ENCODE measurements at regions not wholly inside any gene's neighbourhood (a gene's known extent, or its start where the extent isn't known, plus 50 kb on each side); places are given as distances from the start of the nearest gene placed in this dataset.
"Not testable (repeated sequence)": the region's sequence is repeated elsewhere in the genome, so short reads cannot be mapped to it uniquely, and the experiment has no call there.

- DNase-seq, result no peak
These were observed 338.3 kb downstream of the OTUD1 start for GRCh38 chr10:23777153-23777552.

- no peak for DNase-seq
These were observed 340.4 kb downstream of the OTUD1 start for GRCh38 chr10:23779301-23779700.

- no peak for DNase-seq
These were observed 341.5 kb downstream of the OTUD1 start for GRCh38 chr10:23780331-23780730.

GRCh38 chr10:23786594-23786993 lies 347.7 kb downstream of the OTUD1 start:
- no peak for DNase-seq

- DNase-seq, result no peak
These were observed 354.7 kb downstream of the OTUD1 start for GRCh38 chr10:23793577-23793976.

GRCh38 chr10:23797452-23797851 lies 358.6 kb downstream of the OTUD1 start:
- not testable (repeated sequence) for DNase-seq

- DNase-seq, result no peak
These were observed 365.2 kb downstream of the OTUD1 start for GRCh38 chr10:23804125-23804524.

- no peak for DNase-seq
These were observed 374.8 kb downstream of the OTUD1 start for GRCh38 chr10:23813687-23814086.

- DNase-seq, result no peak
These were observed 379.6 kb downstream of the OTUD1 start for GRCh38 chr10:23818484-23818883.

GRCh38 chr10:23820792-23821191 lies 381.9 kb downstream of the OTUD1 start:
- DNase-seq, result no peak

GRCh38 chr10:23824822-23825221 lies 384.1 kb upstream of the KIAA1217 start:
- no peak for DNase-seq

GRCh38 chr10:23826421-23826820 lies 382.5 kb upstream of the KIAA1217 start:
- no peak for DNase-seq

GRCh38 chr10:23829556-23829955 lies 379.4 kb upstream of the KIAA1217 start:
- DNase-seq, result no peak

- DNase-seq, result no peak
These were observed 374.8 kb upstream of the KIAA1217 start for GRCh38 chr10:23834091-23834490.

GRCh38 chr10:23850631-23851030 lies 358.3 kb upstream of the KIAA1217 start:
- no peak for DNase-seq

- no peak for DNase-seq
These were observed 349.3 kb upstream of the KIAA1217 start for GRCh38 chr10:23859598-23859997.

GRCh38 chr10:23864631-23865147 lies 344.2 kb upstream of the KIAA1217 start:
- DNase-seq, result no peak

GRCh38 chr10:23866985-23867384 lies 342.0 kb upstream of the KIAA1217 start:
- DNase-seq, result not testable (repeated sequence)

GRCh38 chr10:23868121-23868520 lies 340.8 kb upstream of the KIAA1217 start:
- no peak for DNase-seq

GRCh38 chr10:23869548-23869947 lies 339.4 kb upstream of the KIAA1217 start:
- DNase-seq, result no peak

- DNase-seq, result no peak
These were observed 338.9 kb upstream of the KIAA1217 start for GRCh38 chr10:23869996-23870395.

GRCh38 chr10:23870651-23871610 lies 338.0 kb upstream of the KIAA1217 start:
- DNase-seq, result no peak

- no peak for DNase-seq
These were observed 336.6 kb upstream of the KIAA1217 start for GRCh38 chr10:23872290-23872689.

- DNase-seq, result no peak
These were observed 331.1 kb upstream of the KIAA1217 start for GRCh38 chr10:23877791-23878320.
